ENCODE measurements at regions not wholly inside any gene's neighbourhood (a gene's known extent, or its start where the extent isn't known, plus 50 kb on each side); places are given as distances from the start of the nearest gene placed in this dataset.

DNA sequence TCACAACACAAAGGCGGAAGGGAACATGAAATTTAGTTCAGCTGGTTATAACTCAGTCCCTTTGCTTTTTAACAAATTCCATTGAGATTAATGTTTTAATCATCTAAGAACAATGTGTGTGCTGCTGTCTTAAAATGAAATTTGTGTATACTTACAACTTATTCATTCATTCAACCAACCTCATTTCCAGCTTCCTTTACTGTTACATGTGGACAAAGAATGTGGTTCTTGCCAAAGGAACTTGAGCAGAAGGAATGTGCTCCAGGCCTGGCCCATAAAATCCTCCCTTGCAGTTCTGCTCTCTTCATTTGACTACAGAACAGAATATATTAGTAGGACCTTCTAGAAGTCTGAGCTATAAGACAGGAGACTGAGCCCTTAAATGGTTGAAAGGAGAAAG, 176.8 kb upstream of the GLRA2 start:
- no peak overlapping the region for H3K4me2 ChIP-seq
- Mint-ChIP-seq H3K27ac (no peak overlapping the region), H3K9me3 (peaks cover 15% of the 10 kb centered on the region; the same call in 2 of the 3 replicates), H3K4me1 (peaks cover 12% of the 10 kb centered on the region; the same call in 2 of the 3 replicates), H3K4me3 (no peak overlapping the region), H3K36me3 (ENCODE audit: low read depth) (peaks cover 15% of the 10 kb centered on the region; the same call in 2 of the 3 replicates), H3K27me3 (ENCODE audit: insufficient read depth, low read depth, poor library complexity) (no peaks in the 10 kb centered on the region)
- no peak for TF ChIP-seq ZNF114 (CRISPR knock-in tag; IDR thresholded peaks at IDR 0.05)
- TF ChIP-seq ETS1 (IDR thresholded peaks at IDR 0.05), result no peak
- TF ChIP-seq CREB1 (CRISPR knock-in tag; IDR thresholded peaks at IDR 0.05; ENCODE audit: low read depth), result no peak
- no peak for TF ChIP-seq ZNF462 (CRISPR knock-in tag; IDR thresholded peaks at IDR 0.05)
- no peak for TF ChIP-seq POLR2AphosphoS5 (IDR thresholded peaks at IDR 0.05; ENCODE audit: low read depth)
- no peaks in the 10 kb centered on the region for H3K27me3 ChIP-seq (ENCODE audit: insufficient read depth)
- ATAC-seq (no peak), DNase-seq (ENCODE audit: low spot score) (peak; percentile 1)
- H4K20me1 ChIP-seq (replicated peaks; ENCODE audit: insufficient read depth), result no peaks in the 10 kb centered on the region
- peaks cover 13% of the 10 kb centered on the region for H3K4me1 ChIP-seq (ENCODE audit: insufficient read depth)
- no peaks in the 10 kb centered on the region for H3K36me3 ChIP-seq (ENCODE audit: insufficient read depth)
- H3K9me2 ChIP-seq (ENCODE audit: insufficient read depth), result no peaks in the 10 kb centered on the region; the same call in 1 of the 2 replicates
- H3K4me3 ChIP-seq, result no peak overlapping the region
- no peak overlapping the region for H2AFZ ChIP-seq
- no peaks in the 10 kb centered on the region for H3F3A ChIP-seq (replicated peaks; ENCODE audit: low read depth)
- no peak overlapping the region; the same call in 1 of the 2 replicates for H3K27ac ChIP-seq (ENCODE audit: low read depth)
- no peaks in the 10 kb centered on the region for H3K79me2 ChIP-seq (replicated peaks; ENCODE audit: insufficient read depth)
